DOHH2 (cell line): ENCODE measurements at regions not wholly inside any gene's neighbourhood (a gene's known extent, or its start where the extent isn't known, plus 50 kb on each side); places are given as distances from the start of the nearest gene placed in this dataset.

Experiments
- EZH2phosphoT487 ChIP-seq: fragments of 200-600 bp; sonication (generic); IDR thresholded peaks from 2 replicates; pipeline ENCODE4 v1.6.1; 2017; ENCODE audit warnings: borderline replicate concordance, mild to moderate bottlenecking, antibody characterized with exemption, low read length, moderate library complexity, mixed read lengths
- TF ChIP-seq, protein P1 (sequence below): fragments of 200-600 bp; sonication (generic); IDR thresholded peaks from one replicate; pipeline ENCODE4 v1.5.1; 2014; ENCODE audit warnings: antibody characterized with exemption, mild to moderate bottlenecking, low read depth, low read length; ENCODE audit not compliant: poor library complexity, severe bottlenecking

- TF ChIP-seq, protein P1, sequence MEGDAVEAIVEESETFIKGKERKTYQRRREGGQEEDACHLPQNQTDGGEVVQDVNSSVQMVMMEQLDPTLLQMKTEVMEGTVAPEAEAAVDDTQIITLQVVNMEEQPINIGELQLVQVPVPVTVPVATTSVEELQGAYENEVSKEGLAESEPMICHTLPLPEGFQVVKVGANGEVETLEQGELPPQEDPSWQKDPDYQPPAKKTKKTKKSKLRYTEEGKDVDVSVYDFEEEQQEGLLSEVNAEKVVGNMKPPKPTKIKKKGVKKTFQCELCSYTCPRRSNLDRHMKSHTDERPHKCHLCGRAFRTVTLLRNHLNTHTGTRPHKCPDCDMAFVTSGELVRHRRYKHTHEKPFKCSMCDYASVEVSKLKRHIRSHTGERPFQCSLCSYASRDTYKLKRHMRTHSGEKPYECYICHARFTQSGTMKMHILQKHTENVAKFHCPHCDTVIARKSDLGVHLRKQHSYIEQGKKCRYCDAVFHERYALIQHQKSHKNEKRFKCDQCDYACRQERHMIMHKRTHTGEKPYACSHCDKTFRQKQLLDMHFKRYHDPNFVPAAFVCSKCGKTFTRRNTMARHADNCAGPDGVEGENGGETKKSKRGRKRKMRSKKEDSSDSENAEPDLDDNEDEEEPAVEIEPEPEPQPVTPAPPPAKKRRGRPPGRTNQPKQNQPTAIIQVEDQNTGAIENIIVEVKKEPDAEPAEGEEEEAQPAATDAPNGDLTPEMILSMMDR, result no peak
- TF ChIP-seq EZH2phosphoT487, result no peak
These were observed 100.8 kb upstream of the FOXN2 start for GRCh38 chr2:48213646-48214045.
